ENCODE measurements at regions not wholly inside any gene's neighbourhood (a gene's known extent, or its start where the extent isn't known, plus 50 kb on each side); places are given as distances from the start of the nearest gene placed in this dataset.

- peaks cover 0 to 4% (median 3%) of the 10 kb centered on the region in 3 experiments; a peak in 4 of 7 replicates for H3K36me3 Mint-ChIP-seq (ENCODE audit: insufficient read depth in 1 of 3, low read depth in 3 of 3)
- Histone ChIP-seq H4K91ac (ENCODE audit: insufficient read length, low read depth, low read length) (no peak overlapping the region), H3K79me2 (ENCODE audit: insufficient read depth, low read length) (no peaks in the 10 kb centered on the region), H3K4me2 (ENCODE audit: insufficient read depth, insufficient read length, low read length) (no peak overlapping the region), H3T11ph (ENCODE audit: low read length) (no peak overlapping the region), H2BK120ac (ENCODE audit: low read depth, low read length, poor library complexity, severe bottlenecking) (no peak overlapping the region), H3K14ac (ENCODE audit: insufficient read depth, low read length) (no peak overlapping the region), H3K27ac (ENCODE audit: insufficient read length, low read depth, low read length) (no peak overlapping the region), H3K56ac (ENCODE audit: insufficient read length, low read depth, low read length) (no peak overlapping the region), H3K4me1 (ENCODE audit: insufficient read depth, low read length) (no peaks in the 10 kb centered on the region; the same call in 1 of the 2 replicates), H2BK15ac (ENCODE audit: low read depth, low read length) (no peak overlapping the region), H3K18ac (ENCODE audit: insufficient read length, low read depth, low read length) (no peak overlapping the region), H3K9ac (ENCODE audit: extremely low read depth, insufficient read length, low read length) (no peak overlapping the region), H2AK5ac (ENCODE audit: insufficient read length, low read length) (no peak overlapping the region), H3K23me2 (ENCODE audit: insufficient read length, low read depth, low read length, poor library complexity, severe bottlenecking) (no peaks in the 10 kb centered on the region), H3K27me3 (ENCODE audit: insufficient read depth, low read length) (peaks cover 36% of the 10 kb centered on the region), H2AFZ (ENCODE audit: low read length) (no peak overlapping the region), H2BK20ac (ENCODE audit: low read depth, low read length, poor library complexity, severe bottlenecking) (no peak overlapping the region), H4K20me1 (ENCODE audit: control insufficient read depth, insufficient read depth, insufficient read length) (no peaks in the 10 kb centered on the region), H3K23ac (ENCODE audit: insufficient read length, low read depth, low read length) (no peak overlapping the region), H4K8ac (replicated peaks; ENCODE audit: insufficient read length, low read depth, low read length) (no peak overlapping the region), H3K79me1 (ENCODE audit: insufficient read depth, low read depth, low read length, poor library complexity, severe bottlenecking) (no peaks in the 10 kb centered on the region), H2BK12ac (ENCODE audit: insufficient read length, low read depth, low read length) (no peak overlapping the region), H2BK5ac (ENCODE audit: insufficient read length, low read length) (no peak overlapping the region), H3K4ac (ENCODE audit: low read depth, low read length) (no peak overlapping the region), H4K5ac (ENCODE audit: insufficient read length, low read depth, low read length) (no peak overlapping the region), H3K9me3 (ENCODE audit: control insufficient read depth, low read depth, low read length) (no peaks in the 10 kb centered on the region)
- H3K27ac Mint-ChIP-seq, result no peak overlapping the region
- whole genome bisulfite sequencing (ENCODE audit: extremely low coverage, insufficient read length, low lambda C conversion rate), result no CpG with 5 or more reads among the region's 1 CpG
- no peak overlapping the region; a peak in 1 of 5 replicates for H3K4me3 Mint-ChIP-seq
- TF ChIP-seq CTCF (conservative IDR thresholded peaks at IDR 0.05), result no peak
- no peak for DNase-seq
- H3K4me1 Mint-ChIP-seq, result peaks cover 11 to 15% of the 10 kb centered on the region in 2 experiments
- H3K27me3 Mint-ChIP-seq (ENCODE audit: low read depth), result peaks cover 90% of the 10 kb centered on the region
- peaks cover 17 to 23% of the 10 kb centered on the region in 2 experiments for H3K9me3 Mint-ChIP-seq
These were observed 71.1 kb downstream of the ZNF641 start for GRCh38 chr12:48279601-48280000.

All from H9 (cell line).